NCI-H2196 treated with DMSO at 0.1 percent for 48 hours (cell line): ENCODE measurements at regions not wholly inside any gene's neighbourhood (a gene's known extent, or its start where the extent isn't known, plus 50 kb on each side); places are given as distances from the start of the nearest gene placed in this dataset.

Source experiments
- DNase-seq: peaks from one replicate; lab custom pipeline; 2025; ENCODE audit not compliant: unreplicated experiment; lab: John Stamatoyannopoulos, UW

GRCh38 chr10:111493024-111493625 is 416.3 kb downstream of the ADRA2A start:
- DNase-seq = no peak

DNA sequence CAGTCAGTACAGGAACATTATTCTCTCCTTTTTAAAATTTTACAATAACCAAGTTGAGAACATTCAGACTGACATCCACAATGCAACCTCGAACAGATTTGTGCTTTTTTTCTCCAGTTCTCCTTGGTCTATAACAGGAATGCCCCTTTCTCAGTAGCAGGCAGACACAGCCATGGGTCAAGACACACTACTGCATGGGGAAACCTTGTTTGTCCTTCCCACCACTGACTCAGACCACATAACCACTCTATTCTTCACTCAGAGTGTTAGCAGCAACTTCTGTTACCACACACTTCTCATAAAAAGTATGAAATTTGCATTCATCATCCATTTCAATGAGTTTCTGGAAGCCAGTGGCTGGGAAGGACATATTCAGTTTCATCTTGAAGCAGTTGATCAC is 421.7 kb downstream of the ADRA2A start:
- DNase-seq = no peak

DNA sequence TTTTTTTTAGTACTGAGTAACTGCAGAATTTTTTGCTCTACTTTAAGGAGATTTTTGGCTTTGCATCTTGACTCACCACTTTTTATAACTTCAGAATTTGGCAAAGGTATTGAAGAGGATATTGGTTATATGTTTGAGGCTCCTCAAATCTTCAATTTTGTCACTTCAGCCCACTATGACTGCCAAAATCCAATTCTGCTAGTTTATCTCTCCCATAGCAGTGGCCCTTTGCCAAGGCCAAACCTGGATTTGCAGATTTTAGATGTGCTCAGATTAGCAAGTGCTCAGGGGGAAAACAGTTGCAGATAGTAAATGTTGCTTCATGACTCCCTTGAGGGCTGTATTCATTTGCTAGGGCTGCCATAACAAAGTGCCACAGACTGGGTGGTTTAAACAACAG is 427.5 kb downstream of the ADRA2A start:
- DNase-seq = no peak

DNA sequence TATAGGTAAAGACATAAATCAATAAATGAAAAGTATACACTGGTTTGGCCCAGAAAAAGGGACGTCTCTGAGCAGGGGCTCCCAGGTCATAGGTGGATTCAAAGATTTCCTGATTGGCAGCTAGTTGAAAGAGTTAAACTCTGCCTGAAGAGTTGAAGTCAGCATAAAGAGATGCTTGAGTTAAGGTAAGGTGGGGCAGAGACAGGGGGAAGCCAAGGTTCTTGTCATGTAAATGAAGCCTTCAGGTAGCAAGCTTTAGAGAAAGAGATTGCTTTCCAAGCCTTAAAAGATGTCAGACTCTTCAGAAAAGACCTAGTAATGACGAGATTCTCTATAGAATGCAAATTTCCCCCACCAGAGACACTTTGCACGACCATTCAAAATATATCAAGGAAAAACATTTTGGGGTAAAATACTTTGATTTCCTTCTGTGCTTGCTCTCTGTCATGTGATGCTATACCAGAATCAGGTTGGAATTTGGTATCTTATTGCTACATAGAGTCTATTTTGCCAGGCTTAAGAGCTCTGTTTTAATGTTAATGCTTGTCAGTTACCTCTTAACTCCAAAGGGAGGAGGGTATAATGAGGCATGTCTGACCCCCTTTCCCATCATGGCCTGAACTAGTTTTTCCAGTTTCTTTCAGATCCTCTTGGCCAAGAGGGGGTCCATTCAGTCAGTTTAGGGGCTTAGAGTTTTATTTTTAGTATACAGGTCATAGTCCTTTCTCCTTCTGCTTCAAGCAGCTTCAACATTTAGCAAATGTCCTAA is 429.6 kb downstream of the ADRA2A start:
- DNase-seq = no peak

- DNase-seq = no peak
Observed at GRCh38 chr10:111511751-111512150, 434.9 kb downstream of the ADRA2A start.

DNA sequence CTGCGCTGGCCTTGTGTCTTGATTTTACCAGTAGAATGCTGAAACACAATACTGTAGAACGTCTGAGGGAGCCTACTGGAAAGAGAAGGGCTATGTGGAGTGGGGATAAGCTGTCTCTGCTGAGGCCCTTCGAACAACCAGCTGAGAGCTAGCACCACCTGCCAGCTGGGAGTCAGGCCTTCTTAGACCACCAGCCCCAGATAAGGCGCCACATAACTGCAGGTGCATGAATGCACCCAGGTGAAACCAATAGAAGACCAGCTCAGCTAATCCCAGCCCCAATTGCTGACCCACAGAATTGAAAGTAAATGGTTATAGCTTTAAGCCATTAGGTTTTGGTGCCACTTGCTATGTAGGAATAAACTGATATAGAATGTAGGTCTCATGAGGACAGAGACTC is 438.4 kb downstream of the ADRA2A start:
- no peak for DNase-seq

GRCh38 chr10:111515706-111516105 is 438.9 kb downstream of the ADRA2A start:
- DNase-seq = no peak

GRCh38 chr10:111516144-111516543 is 439.3 kb downstream of the ADRA2A start:
- no peak for DNase-seq

DNA sequence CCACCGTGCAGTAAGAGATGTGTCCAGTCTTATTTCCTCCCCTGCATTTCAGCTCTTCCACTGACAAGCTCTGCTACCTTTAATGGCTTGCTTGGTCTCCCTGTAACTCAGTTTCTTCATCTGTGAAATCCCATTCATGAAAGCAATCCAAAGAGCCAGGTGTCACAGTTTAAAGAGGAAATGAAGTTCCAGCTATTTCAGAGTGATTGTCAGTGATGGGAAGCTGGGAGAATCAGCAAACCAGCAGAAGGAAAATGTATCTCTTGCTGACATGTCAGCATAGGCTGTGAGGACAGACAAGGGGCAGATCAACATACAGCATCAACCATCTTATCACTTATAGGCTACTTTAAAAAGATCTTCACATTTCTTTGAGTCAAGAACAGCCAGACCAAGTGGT is 445.3 kb downstream of the ADRA2A start:
- no peak for DNase-seq

- DNase-seq = no peak
Observed at GRCh38 chr10:111522551-111522950, 445.7 kb downstream of the ADRA2A start.

DNA sequence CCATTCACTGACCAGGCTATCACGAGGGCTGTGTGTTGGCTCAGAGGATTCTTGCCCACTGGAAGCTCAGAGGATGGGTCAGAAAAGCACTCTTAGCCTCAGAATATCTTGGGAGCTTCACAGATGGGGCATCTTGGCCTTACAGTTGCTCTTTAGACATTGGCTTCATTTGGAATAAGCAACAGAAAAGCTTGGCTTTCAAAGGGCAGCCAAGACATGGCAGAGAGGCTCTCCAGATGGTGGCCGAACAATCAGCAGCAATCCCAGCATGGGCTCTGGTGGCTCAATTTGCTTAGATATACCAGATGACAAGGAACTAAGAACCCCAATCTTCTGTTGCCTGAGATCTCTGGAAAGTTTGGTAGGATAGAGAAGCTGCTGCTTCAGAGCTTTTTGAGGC is 446.2 kb downstream of the ADRA2A start:
- no peak for DNase-seq

- no peak for DNase-seq
Observed at GRCh38 chr10:111524134-111524533, 447.3 kb downstream of the ADRA2A start.

GRCh38 chr10:111525696-111526095 is 448.9 kb downstream of the ADRA2A start:
- no peak for DNase-seq

GRCh38 chr10:111531690-111532089 is 454.9 kb downstream of the ADRA2A start:
- DNase-seq = no peak

DNA sequence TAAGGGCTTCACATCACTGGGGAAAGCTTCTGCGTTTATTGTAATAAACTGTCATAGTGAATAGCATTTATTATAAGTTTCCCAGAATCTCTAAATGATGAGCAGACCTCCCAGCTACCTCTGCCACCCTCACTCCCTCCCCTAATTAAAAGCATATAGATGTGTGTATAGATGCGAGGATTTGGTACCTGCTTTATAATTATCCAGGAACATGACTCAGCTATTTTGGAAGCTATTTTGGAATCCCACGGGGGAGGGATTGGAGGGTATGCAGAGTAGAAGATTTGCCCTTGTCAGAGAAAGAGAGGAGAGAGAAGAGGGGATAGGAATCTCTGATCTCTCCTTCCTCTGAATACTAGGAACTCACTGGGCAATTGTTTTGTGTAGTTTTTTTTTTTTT is 455.3 kb downstream of the ADRA2A start:
- no peak for DNase-seq

- no peak for DNase-seq
Observed at GRCh38 chr10:111539246-111539645, 462.4 kb downstream of the ADRA2A start.

DNA sequence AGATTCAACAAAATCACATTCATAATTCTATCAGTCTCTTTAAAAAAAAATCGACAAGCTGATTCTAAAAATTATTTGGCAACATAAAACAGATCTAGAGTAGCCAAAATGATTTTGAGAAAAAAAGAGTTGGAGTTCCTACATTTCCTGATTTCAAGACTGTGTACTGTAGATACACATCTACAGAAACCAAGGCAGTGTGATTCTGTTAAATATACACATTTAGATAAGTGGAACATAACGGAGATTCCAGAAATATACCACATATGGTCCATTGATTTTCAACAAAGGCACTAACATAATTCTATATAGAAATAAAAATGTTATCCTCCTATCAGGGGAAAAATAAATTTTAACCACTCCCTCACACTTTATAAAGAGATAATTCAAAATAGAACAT is 467.0 kb downstream of the ADRA2A start:
- DNase-seq = no peak

DNA sequence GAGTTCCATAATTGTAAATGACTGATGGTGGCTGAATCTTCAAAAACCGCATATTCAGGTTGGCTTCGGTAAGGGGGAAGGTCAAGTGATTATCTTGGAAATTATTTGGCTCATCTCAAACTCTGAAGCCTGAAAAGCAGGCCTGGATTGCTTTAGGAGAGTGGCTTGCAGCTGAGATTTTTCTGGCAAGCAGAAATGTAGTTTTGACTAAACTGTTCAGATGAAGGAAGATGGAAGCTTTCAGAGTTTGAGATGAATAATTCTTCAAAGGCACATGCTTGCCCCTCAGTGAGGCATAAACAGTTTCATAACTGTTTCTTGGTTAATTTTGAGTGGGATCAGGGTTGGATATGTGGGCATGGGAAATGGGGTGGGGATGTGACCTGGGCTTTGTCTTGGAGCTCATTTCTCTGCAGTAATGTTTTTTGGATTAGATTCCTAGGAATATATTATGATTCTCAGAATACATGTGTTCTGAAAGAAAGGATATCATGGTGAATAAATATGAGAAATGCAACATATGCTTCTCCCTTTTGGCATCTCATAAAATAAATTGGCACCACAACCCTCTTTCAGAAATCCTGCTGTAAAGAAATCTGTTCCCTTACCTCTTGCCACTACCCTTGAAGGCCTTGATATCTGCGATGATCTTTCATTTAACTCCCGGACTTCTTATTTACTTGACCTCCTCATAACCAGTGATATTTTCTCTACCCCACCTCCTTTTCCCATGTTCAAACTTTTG is 469.2 kb downstream of the ADRA2A start:
- DNase-seq = no peak

DNA sequence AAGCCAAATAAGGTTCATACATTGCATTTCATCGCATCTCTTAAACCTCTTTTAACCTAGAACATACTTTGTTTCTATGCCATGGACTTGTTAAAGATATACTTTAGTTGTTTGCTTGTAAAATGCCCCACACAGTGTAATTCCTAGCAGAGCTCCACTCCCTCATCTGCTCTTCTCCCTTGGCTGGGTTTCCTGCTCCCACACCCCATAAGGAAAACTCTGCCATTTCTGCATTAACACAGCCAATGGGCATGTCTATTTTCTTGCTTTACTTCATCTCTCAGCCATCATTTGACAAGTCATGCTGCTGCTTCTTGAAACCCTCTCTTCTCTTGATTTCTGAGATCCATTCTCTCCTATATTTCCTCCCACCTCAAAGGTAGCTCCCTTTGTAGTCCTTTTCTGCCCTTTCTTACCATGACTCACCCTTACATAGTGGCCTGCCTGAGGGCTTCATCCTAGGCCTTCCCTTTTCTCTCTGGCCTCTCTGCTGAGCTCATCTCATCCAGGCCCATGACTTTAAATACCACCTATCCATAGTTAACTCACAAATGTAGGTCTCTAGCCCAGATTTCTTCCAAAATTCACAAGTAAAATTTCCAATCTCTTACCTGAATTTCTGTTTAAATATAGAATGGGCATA is 471.4 kb downstream of the ADRA2A start:
- no peak for DNase-seq

DNA sequence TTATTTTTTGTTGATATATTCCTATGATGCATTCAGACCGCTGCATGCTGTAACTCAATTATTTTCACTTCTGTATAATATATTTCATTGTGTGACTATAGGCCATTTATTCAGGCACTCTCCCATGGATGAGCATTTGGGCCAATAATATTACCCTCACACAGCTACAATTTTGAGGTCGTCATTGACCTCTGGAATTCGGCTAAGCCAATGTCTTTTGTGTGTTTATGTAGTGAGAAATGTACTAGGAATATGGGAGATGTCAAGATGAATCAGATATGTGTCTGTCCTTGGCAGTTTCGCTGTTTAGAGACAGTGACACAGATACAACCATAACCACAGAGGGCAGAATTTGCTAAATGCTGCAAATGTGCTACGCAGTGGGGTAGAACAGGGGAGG is 474.2 kb downstream of the ADRA2A start:
- no peak for DNase-seq

GRCh38 chr10:111556666-111557065 is 479.8 kb downstream of the ADRA2A start:
- DNase-seq = no peak

GRCh38 chr10:111558211-111558610 is 481.4 kb downstream of the ADRA2A start:
- no peak for DNase-seq
